ENCODE measurements at regions not wholly inside any gene's neighbourhood (a gene's known extent, or its start where the extent isn't known, plus 50 kb on each side); places are given as distances from the start of the nearest gene placed in this dataset.

- no peaks in the 10 kb centered on the region for H3K4me1 ChIP-seq (ENCODE audit: control insufficient read depth, insufficient read depth, low read length)
- ATAC-seq, result no peak
- TF ChIP-seq CTCF (IDR thresholded peaks at IDR 0.05), result no peak
- Mint-ChIP-seq H3K4me3 (no peak overlapping the region), H3K4me1 (no peaks in the 10 kb centered on the region), H3K27me3 (ENCODE audit: low read depth in 2 of 2) (no peaks in the 10 kb centered on the region), H3K36me3 (no peaks in the 10 kb centered on the region), H3K9me3 (no peaks in the 10 kb centered on the region), H3K27ac (no peak overlapping the region)
- H3K4me3 ChIP-seq (ENCODE audit: low read length), result no peak overlapping the region
- H3K9me3 ChIP-seq (ENCODE audit: control insufficient read depth, insufficient read depth, low read length), result no peaks in the 10 kb centered on the region
- no peak for DNase-seq
- H3K36me3 ChIP-seq (ENCODE audit: control insufficient read depth, insufficient read depth, low read length), result no peaks in the 10 kb centered on the region
- no peaks in the 10 kb centered on the region for H3K27me3 ChIP-seq (ENCODE audit: control insufficient read depth, insufficient read depth, low read length)
- intact Hi-C loops (cut with micrococcal nuclease), result no loop called here
- no peak overlapping the region for H3K27ac ChIP-seq (ENCODE audit: low read length)
These were observed 69.2 kb upstream of the OSBPL8 start for GRCh38 chr12:76628745-76629144.

- 80% methylated on average over 1 of the region's 2 CpGs for WGBS (ENCODE audit: insufficient coverage)
- Histone ChIP-seq H3K36me3 (ENCODE audit: control insufficient read depth, insufficient read depth, low read length) (no peaks in the 10 kb centered on the region), H3K9me3 (ENCODE audit: control insufficient read depth, insufficient read depth, low read length) (no peaks in the 10 kb centered on the region), H3K4me1 (ENCODE audit: control insufficient read depth, insufficient read depth, low read length) (no peaks in the 10 kb centered on the region), H3K4me3 (ENCODE audit: low read length) (no peak overlapping the region), H3K27me3 (ENCODE audit: control insufficient read depth, insufficient read depth, low read length) (no peaks in the 10 kb centered on the region), H3K27ac (ENCODE audit: low read length) (no peak overlapping the region)
- H3K27me3 Mint-ChIP-seq (ENCODE audit: low read depth in 2 of 2), result no peaks in the 10 kb centered on the region
- intact Hi-C loops (cut with micrococcal nuclease), result no loop called here
- no peak overlapping the region for H3K27ac Mint-ChIP-seq
- no peak for TF ChIP-seq CTCF (IDR thresholded peaks at IDR 0.05)
- ATAC-seq (no peak), DNase-seq (no peak)
- H3K36me3 Mint-ChIP-seq, result no peaks in the 10 kb centered on the region
- no peak overlapping the region for H3K4me3 Mint-ChIP-seq
- H3K4me1 Mint-ChIP-seq, result no peaks in the 10 kb centered on the region
- H3K9me3 Mint-ChIP-seq, result no peaks in the 10 kb centered on the region
These were observed 72.2 kb upstream of the OSBPL8 start for GRCh38 chr12:76631741-76632140.

- DNase-seq, result no peak
- Mint-ChIP-seq H3K9me3 (no peaks in the 10 kb centered on the region), H3K36me3 (no peaks in the 10 kb centered on the region), H3K27me3 (ENCODE audit: low read depth in 2 of 2) (no peaks in the 10 kb centered on the region), H3K4me1 (no peaks in the 10 kb centered on the region), H3K4me3 (no peak overlapping the region), H3K27ac (no peak overlapping the region)
- Histone ChIP-seq H3K4me1 (ENCODE audit: control insufficient read depth, insufficient read depth, low read length) (no peaks in the 10 kb centered on the region), H3K36me3 (ENCODE audit: control insufficient read depth, insufficient read depth, low read length) (no peaks in the 10 kb centered on the region), H3K9me3 (ENCODE audit: control insufficient read depth, insufficient read depth, low read length) (no peaks in the 10 kb centered on the region), H3K27ac (ENCODE audit: low read length) (no peak overlapping the region), H3K4me3 (ENCODE audit: low read length) (no peak overlapping the region), H3K27me3 (ENCODE audit: control insufficient read depth, insufficient read depth, low read length) (no peaks in the 10 kb centered on the region)
- ATAC-seq, result no peak
- no peak for TF ChIP-seq CTCF (IDR thresholded peaks at IDR 0.05)
- intact Hi-C loops (cut with micrococcal nuclease), result no loop called here
These were observed 73.8 kb upstream of the OSBPL8 start for GRCh38 chr12:76633415-76633814.

GRCh38 chr12:76634133-76634532 lies 74.6 kb upstream of the OSBPL8 start:
- no peak overlapping the region for H3K4me3 Mint-ChIP-seq
- Histone ChIP-seq H3K36me3 (ENCODE audit: control insufficient read depth, insufficient read depth, low read length) (no peaks in the 10 kb centered on the region), H3K4me3 (ENCODE audit: low read length) (no peak overlapping the region), H3K4me1 (ENCODE audit: control insufficient read depth, insufficient read depth, low read length) (no peaks in the 10 kb centered on the region), H3K9me3 (ENCODE audit: control insufficient read depth, insufficient read depth, low read length) (no peaks in the 10 kb centered on the region), H3K27me3 (ENCODE audit: control insufficient read depth, insufficient read depth, low read length) (no peaks in the 10 kb centered on the region), H3K27ac (ENCODE audit: low read length) (no peak overlapping the region)
- no peaks in the 10 kb centered on the region for H3K4me1 Mint-ChIP-seq
- no peak for ATAC-seq
- intact Hi-C loops (cut with micrococcal nuclease), result no loop called here
- no peak overlapping the region for H3K27ac Mint-ChIP-seq
- no peak for TF ChIP-seq CTCF (IDR thresholded peaks at IDR 0.05)
- no peaks in the 10 kb centered on the region for H3K9me3 Mint-ChIP-seq
- H3K36me3 Mint-ChIP-seq, result no peaks in the 10 kb centered on the region
- H3K27me3 Mint-ChIP-seq (ENCODE audit: low read depth in 2 of 2), result no peaks in the 10 kb centered on the region
- no peak for DNase-seq
- 89% methylated on average over 3 of the region's 4 CpGs for WGBS (ENCODE audit: insufficient coverage)

All from natural killer cell (primary cell).